ENCODE measurements at regions not wholly inside any gene's neighbourhood (a gene's known extent, or its start where the extent isn't known, plus 50 kb on each side); places are given as distances from the start of the nearest gene placed in this dataset.

DNA sequence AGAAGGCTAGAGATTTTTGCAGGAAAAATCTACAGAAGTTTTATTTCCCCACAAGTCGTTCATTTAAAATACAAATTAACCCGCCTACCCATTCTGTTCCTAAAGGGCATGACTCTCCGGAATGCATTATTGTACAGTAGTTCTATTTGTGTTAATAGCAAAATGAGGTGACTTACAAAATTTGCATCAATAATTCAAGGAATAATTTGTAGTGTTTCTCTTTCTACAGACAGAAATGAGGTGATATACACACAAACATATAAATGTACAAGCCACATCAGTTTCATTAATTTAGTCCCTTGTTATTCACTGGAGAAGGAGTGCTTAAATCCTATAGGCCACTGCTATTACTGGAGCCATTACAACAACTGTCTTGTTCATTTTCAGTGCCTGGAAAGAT, 501.3 kb upstream of the DIAPH2 start:
- TF ChIP-seq POLR2AphosphoS5 (IDR thresholded peaks at IDR 0.05; ENCODE audit: low read depth, low read length): no peak
- no peak for TF ChIP-seq TAF1 (IDR thresholded peaks at IDR 0.05; ENCODE audit: borderline replicate concordance, insufficient read depth, low read length)
